ENCODE measurements at regions not wholly inside any gene's neighbourhood (a gene's known extent, or its start where the extent isn't known, plus 50 kb on each side); places are given as distances from the start of the nearest gene placed in this dataset.

DNA sequence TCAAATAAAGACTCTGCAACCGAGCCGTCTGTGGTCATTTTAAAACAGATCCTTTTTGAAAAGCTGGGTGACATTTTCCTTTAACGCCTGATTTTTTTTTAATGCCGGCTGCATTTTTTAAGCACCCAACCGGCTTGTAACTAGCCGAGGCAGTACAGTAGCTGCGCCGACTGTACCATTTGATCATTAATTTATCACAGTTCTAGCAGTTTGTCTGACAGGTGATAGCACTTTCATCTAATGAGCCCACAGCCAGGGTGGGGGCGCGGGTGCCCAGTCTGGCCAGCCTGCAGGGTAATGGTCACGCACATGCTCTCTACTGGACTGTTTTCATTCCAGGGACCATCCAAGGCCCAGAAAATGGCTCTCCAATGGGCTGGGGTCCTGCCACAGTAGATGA is 68.8 kb downstream of the IRX5 start:
- TF ChIP-seq, protein P1, sequence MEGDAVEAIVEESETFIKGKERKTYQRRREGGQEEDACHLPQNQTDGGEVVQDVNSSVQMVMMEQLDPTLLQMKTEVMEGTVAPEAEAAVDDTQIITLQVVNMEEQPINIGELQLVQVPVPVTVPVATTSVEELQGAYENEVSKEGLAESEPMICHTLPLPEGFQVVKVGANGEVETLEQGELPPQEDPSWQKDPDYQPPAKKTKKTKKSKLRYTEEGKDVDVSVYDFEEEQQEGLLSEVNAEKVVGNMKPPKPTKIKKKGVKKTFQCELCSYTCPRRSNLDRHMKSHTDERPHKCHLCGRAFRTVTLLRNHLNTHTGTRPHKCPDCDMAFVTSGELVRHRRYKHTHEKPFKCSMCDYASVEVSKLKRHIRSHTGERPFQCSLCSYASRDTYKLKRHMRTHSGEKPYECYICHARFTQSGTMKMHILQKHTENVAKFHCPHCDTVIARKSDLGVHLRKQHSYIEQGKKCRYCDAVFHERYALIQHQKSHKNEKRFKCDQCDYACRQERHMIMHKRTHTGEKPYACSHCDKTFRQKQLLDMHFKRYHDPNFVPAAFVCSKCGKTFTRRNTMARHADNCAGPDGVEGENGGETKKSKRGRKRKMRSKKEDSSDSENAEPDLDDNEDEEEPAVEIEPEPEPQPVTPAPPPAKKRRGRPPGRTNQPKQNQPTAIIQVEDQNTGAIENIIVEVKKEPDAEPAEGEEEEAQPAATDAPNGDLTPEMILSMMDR (IDR thresholded peaks at IDR 0.05) = no peak
- no peak for TF ChIP-seq EP300 (IDR thresholded peaks at IDR 0.05)
- TF ChIP-seq POLR2A (IDR thresholded peaks at IDR 0.05) = no peak

All from tibial nerve (tissue), 4 donors.